GM23338 (cell line): ENCODE measurements at regions not wholly inside any gene's neighbourhood (a gene's known extent, or its start where the extent isn't known, plus 50 kb on each side); places are given as distances from the start of the nearest gene placed in this dataset.

Experiments
- ATAC-seq: fragments of 200-7000 bp; cut with Tn5 transposase; 3 replicates; pipeline ENCODE4 v1.9.1; 2020
- DNase-seq: peaks from one replicate; pipeline ENCODE4 v3.0.0-alpha.2; 2015; ENCODE audit warnings: low spot score
- H2AFZ ChIP-seq: fragments of 200-600 bp; sonication (generic); 2 replicates; pipeline ENCODE4 v1.8.0; 2016; ENCODE audit warnings: antibody characterized with exemption, mild to moderate bottlenecking, moderate library complexity
- H3F3A ChIP-seq: fragments of 200-600 bp; sonication (generic); replicated peaks from 2 replicates; pipeline ENCODE4 v1.8.0; 2017; ENCODE audit warnings: antibody characterized with exemption, mixed run types, low read depth
- H3K27ac ChIP-seq: fragments of 200-600 bp; sonication (generic); 2 replicates; pipeline ENCODE4 v1.6.1; 2016; ENCODE audit warnings: low read depth
- H3K27me3 ChIP-seq: fragments of 200-600 bp; sonication (generic); 2 replicates; pipeline ENCODE4 v1.8.0; 2016; ENCODE audit warnings: mild to moderate bottlenecking, mixed run types, moderate library complexity; ENCODE audit not compliant: insufficient read depth
- H3K36me3 ChIP-seq: fragments of 200-600 bp; sonication (generic); 2 replicates; pipeline ENCODE4 v1.8.0; 2016; ENCODE audit warnings: mild to moderate bottlenecking; ENCODE audit not compliant: insufficient read depth
- H3K4me1 ChIP-seq: fragments of 200-600 bp; sonication (generic); 2 replicates; pipeline ENCODE4 v1.8.0; 2016; ENCODE audit warnings: mild to moderate bottlenecking, moderate library complexity; ENCODE audit not compliant: insufficient read depth
- H3K4me2 ChIP-seq: fragments of 200-600 bp; sonication (generic); 2 replicates; pipeline ENCODE4 v1.7.1; 2017; ENCODE audit warnings: mixed run types
- H3K4me3 ChIP-seq: fragments of 200-600 bp; sonication (generic); 2 replicates; pipeline ENCODE4 v1.6.1; 2016; ENCODE audit warnings: mixed run types
- H3K79me2 ChIP-seq: fragments of 200-600 bp; sonication (generic); replicated peaks from 2 replicates; pipeline ENCODE4 v1.8.0; 2017; ENCODE audit warnings: mild to moderate bottlenecking; ENCODE audit not compliant: insufficient read depth
- H3K9me2 ChIP-seq: fragments of 200-600 bp; sonication (generic); 2 replicates; pipeline ENCODE4 v1.8.0; 2017; ENCODE audit not compliant: insufficient read depth
- H4K20me1 ChIP-seq: fragments of 200-600 bp; sonication (generic); replicated peaks from 2 replicates; pipeline ENCODE4 v1.8.0; 2017; ENCODE audit warnings: mild to moderate bottlenecking; ENCODE audit not compliant: insufficient read depth
- H3K27ac Mint-ChIP-seq: 2 replicates; pipeline ENCODE4 v1.8.0; 2020; ENCODE audit warnings: inconsistent platforms, mild to moderate bottlenecking, moderate library complexity, mixed read lengths
- H3K27me3 Mint-ChIP-seq: 3 replicates; pipeline ENCODE4 v1.8.0; 2022; ENCODE audit warnings: low read depth, mild to moderate bottlenecking, moderate library complexity, mixed read lengths, inconsistent platforms; ENCODE audit not compliant: insufficient read depth, poor library complexity
- H3K36me3 Mint-ChIP-seq: 3 replicates; pipeline ENCODE4 v1.8.0; 2021; ENCODE audit warnings: low read depth, mild to moderate bottlenecking, inconsistent platforms, moderate library complexity, mixed read lengths
- H3K4me1 Mint-ChIP-seq: 3 replicates; pipeline ENCODE4 v1.8.0; 2020; ENCODE audit warnings: mild to moderate bottlenecking, inconsistent platforms, mixed read lengths
- H3K4me3 Mint-ChIP-seq: 3 replicates; pipeline ENCODE4 v1.8.0; 2021; ENCODE audit warnings: moderate library complexity, mild to moderate bottlenecking, inconsistent platforms, mixed read lengths
- H3K9me3 Mint-ChIP-seq: 3 replicates; pipeline ENCODE4 v1.8.0; 2020; ENCODE audit warnings: moderate library complexity, mild to moderate bottlenecking, inconsistent platforms, mixed read lengths
- CREB1 ChIP-seq: fragments of 250-450 bp; sonication (Bioruptor Pico); IDR thresholded peaks from 2 replicates; pipeline ENCODE4 v1.5.0; 2020; ENCODE audit warnings: low read depth, mild to moderate bottlenecking, moderate library complexity
- EZH2phosphoT487 ChIP-seq: fragments of 200-600 bp; sonication (generic); IDR thresholded peaks from one replicate; pipeline ENCODE4 v1.8.1; 2018; ENCODE audit warnings: antibody characterized with exemption; ENCODE audit not compliant: unreplicated experiment
- JUNB ChIP-seq: IDR thresholded peaks from one replicate; pipeline ENCODE4 v1.6.1; 2016; ENCODE audit warnings: antibody characterized with exemption; ENCODE audit not compliant: unreplicated experiment
- NANOG ChIP-seq: IDR thresholded peaks from 2 replicates; pipeline ENCODE4 v1.6.1; 2016; ENCODE audit warnings: antibody characterized with exemption, borderline replicate concordance
- POLR2AphosphoS5 ChIP-seq: IDR thresholded peaks from 2 replicates; pipeline ENCODE4 v1.6.1; 2016; ENCODE audit warnings: antibody characterized with exemption, low read depth
- ZNF114 ChIP-seq: fragments of 250-450 bp; sonication (Bioruptor Pico); IDR thresholded peaks from 2 replicates; pipeline ENCODE4 v1.5.0; 2020; ENCODE audit warnings: mild to moderate bottlenecking, moderate library complexity
- ZNF331 ChIP-seq: fragments of 250-450 bp; sonication (Bioruptor Pico); IDR thresholded peaks from 2 replicates; pipeline ENCODE4 v1.5.0; 2020; ENCODE audit warnings: low read depth, mild to moderate bottlenecking, moderate library complexity
- ZNF462 ChIP-seq: fragments of 250-450 bp; sonication (Bioruptor Pico); IDR thresholded peaks from 2 replicates; pipeline ENCODE4 v1.5.0; 2020; ENCODE audit warnings: mild to moderate bottlenecking, moderate library complexity
- TF ChIP-seq, protein P1 (sequence below): IDR thresholded peaks from one replicate; pipeline ENCODE4 v1.6.1; 2018; ENCODE audit warnings: antibody characterized with exemption; ENCODE audit not compliant: unreplicated experiment
- TF ChIP-seq, protein P2 (sequence below): IDR thresholded peaks from 2 replicates; pipeline ENCODE4 v1.6.1; 2016; ENCODE audit warnings: antibody characterized with exemption
- TF ChIP-seq, protein P3 (sequence below), 2 experiments: fragments of 200-600 bp in 1 of 2; sonication (generic) in 1 of 2; conservative IDR thresholded peaks; 2 replicates each; pipeline versions ENCODE4 v1.5.1 to v1.6.1; 2016 to 2017; ENCODE audit warnings: antibody characterized with exemption in 2 of 2, low read depth in 2 of 2, mild to moderate bottlenecking in 2 of 2, moderate library complexity in 1 of 2

- Histone ChIP-seq H3K4me2 (no peak overlapping the region), H3K36me3 (0 out of 2 replicates have a peak, but pooled peaks cover 4% of the 10 kb centered on the region), H3K27ac (no peak overlapping the region), H2AFZ (no peak overlapping the region), H3K9me2 (no peaks in the 10 kb centered on the region), H3K27me3 (no peaks in the 10 kb centered on the region), H3F3A (no peaks in the 10 kb centered on the region), H3K4me1 (peaks cover 9% of the 10 kb centered on the region), H4K20me1 (no peaks in the 10 kb centered on the region), H3K79me2 (no peaks in the 10 kb centered on the region), H3K4me3 (no peak overlapping the region)
- Mint-ChIP-seq H3K27ac (no peak overlapping the region), H3K4me1 (peaks cover 3% of the 10 kb centered on the region; the same call in 2 of the 3 replicates), H3K4me3 (no peak overlapping the region), H3K36me3 (peaks cover 4% of the 10 kb centered on the region; the same call in 1 of the 3 replicates), H3K27me3 (peaks cover 2% of the 10 kb centered on the region), H3K9me3 (peaks cover 8% of the 10 kb centered on the region; the same call in 1 of the 3 replicates)
- TF ChIP-seq ZNF114 (CRISPR knock-in tag): no peak
- TF ChIP-seq POLR2AphosphoS5: no peak
- TF ChIP-seq NANOG: no peak
- no peak for TF ChIP-seq JUNB
- no peak for TF ChIP-seq ZNF331
- TF ChIP-seq, protein P1, sequence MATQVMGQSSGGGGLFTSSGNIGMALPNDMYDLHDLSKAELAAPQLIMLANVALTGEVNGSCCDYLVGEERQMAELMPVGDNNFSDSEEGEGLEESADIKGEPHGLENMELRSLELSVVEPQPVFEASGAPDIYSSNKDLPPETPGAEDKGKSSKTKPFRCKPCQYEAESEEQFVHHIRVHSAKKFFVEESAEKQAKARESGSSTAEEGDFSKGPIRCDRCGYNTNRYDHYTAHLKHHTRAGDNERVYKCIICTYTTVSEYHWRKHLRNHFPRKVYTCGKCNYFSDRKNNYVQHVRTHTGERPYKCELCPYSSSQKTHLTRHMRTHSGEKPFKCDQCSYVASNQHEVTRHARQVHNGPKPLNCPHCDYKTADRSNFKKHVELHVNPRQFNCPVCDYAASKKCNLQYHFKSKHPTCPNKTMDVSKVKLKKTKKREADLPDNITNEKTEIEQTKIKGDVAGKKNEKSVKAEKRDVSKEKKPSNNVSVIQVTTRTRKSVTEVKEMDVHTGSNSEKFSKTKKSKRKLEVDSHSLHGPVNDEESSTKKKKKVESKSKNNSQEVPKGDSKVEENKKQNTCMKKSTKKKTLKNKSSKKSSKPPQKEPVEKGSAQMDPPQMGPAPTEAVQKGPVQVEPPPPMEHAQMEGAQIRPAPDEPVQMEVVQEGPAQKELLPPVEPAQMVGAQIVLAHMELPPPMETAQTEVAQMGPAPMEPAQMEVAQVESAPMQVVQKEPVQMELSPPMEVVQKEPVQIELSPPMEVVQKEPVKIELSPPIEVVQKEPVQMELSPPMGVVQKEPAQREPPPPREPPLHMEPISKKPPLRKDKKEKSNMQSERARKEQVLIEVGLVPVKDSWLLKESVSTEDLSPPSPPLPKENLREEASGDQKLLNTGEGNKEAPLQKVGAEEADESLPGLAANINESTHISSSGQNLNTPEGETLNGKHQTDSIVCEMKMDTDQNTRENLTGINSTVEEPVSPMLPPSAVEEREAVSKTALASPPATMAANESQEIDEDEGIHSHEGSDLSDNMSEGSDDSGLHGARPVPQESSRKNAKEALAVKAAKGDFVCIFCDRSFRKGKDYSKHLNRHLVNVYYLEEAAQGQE: no peak
- TF ChIP-seq CREB1: no peak
- TF ChIP-seq, protein P2, sequence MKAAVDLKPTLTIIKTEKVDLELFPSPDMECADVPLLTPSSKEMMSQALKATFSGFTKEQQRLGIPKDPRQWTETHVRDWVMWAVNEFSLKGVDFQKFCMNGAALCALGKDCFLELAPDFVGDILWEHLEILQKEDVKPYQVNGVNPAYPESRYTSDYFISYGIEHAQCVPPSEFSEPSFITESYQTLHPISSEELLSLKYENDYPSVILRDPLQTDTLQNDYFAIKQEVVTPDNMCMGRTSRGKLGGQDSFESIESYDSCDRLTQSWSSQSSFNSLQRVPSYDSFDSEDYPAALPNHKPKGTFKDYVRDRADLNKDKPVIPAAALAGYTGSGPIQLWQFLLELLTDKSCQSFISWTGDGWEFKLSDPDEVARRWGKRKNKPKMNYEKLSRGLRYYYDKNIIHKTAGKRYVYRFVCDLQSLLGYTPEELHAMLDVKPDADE: no peak
- no peak for TF ChIP-seq EZH2phosphoT487
- DNase-seq (no peak), ATAC-seq (no peak)
These were observed 205.3 kb upstream of the DACH1 start for GRCh38 chr13:72072261-72072660.

DNA sequence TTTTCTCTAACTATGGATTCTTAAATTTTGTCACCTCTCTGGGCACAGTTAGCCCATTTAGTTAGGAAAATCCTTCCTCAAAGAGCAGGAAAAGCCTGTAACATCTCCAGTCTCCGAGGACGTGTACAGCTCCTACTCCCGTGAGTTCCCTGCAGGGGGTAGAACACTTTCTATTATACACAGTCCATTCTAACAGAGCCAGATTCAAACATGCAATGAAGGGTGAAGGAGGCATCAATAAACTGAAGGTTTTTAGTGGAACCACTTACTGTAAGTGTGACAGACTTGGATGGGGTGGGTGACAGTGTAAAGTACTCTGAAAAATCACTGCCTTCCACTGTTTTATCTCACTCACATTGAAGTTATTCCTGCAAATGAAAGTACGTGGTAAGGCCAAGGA is 204.7 kb upstream of the DACH1 start:
- H3K27me3 ChIP-seq: no peaks in the 10 kb centered on the region
- Mint-ChIP-seq H3K9me3 (peaks cover 11% of the 10 kb centered on the region; the same call in 1 of the 3 replicates), H3K27me3 (peaks cover 2% of the 10 kb centered on the region), H3K4me1 (peaks cover 3% of the 10 kb centered on the region; the same call in 2 of the 3 replicates), H3K36me3 (peaks cover 4% of the 10 kb centered on the region; the same call in 1 of the 3 replicates), H3K27ac (no peak overlapping the region), H3K4me3 (no peak overlapping the region)
- H3K27ac ChIP-seq: no peak overlapping the region
- no peaks in the 10 kb centered on the region for H3K9me2 ChIP-seq
- H4K20me1 ChIP-seq: no peaks in the 10 kb centered on the region
- DNase-seq: no peak
- 0 out of 2 replicates have a peak, but pooled peaks cover 4% of the 10 kb centered on the region for H3K36me3 ChIP-seq
- H3K4me2 ChIP-seq: no peak overlapping the region
- no peak overlapping the region for H3K4me3 ChIP-seq
- H3K4me1 ChIP-seq: peaks cover 9% of the 10 kb centered on the region
- H2AFZ ChIP-seq: no peak overlapping the region
- no peaks in the 10 kb centered on the region for H3K79me2 ChIP-seq
- H3F3A ChIP-seq: no peaks in the 10 kb centered on the region
- no peak for ATAC-seq
- TF ChIP-seq, protein P3, sequence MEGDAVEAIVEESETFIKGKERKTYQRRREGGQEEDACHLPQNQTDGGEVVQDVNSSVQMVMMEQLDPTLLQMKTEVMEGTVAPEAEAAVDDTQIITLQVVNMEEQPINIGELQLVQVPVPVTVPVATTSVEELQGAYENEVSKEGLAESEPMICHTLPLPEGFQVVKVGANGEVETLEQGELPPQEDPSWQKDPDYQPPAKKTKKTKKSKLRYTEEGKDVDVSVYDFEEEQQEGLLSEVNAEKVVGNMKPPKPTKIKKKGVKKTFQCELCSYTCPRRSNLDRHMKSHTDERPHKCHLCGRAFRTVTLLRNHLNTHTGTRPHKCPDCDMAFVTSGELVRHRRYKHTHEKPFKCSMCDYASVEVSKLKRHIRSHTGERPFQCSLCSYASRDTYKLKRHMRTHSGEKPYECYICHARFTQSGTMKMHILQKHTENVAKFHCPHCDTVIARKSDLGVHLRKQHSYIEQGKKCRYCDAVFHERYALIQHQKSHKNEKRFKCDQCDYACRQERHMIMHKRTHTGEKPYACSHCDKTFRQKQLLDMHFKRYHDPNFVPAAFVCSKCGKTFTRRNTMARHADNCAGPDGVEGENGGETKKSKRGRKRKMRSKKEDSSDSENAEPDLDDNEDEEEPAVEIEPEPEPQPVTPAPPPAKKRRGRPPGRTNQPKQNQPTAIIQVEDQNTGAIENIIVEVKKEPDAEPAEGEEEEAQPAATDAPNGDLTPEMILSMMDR (conservative IDR thresholded peaks at IDR 0.05; ENCODE audit: low read depth in 2 of 2): no peak
- no peak for TF ChIP-seq ZNF462 (CRISPR knock-in tag)
